ENCODE measurements at regions not wholly inside any gene's neighbourhood (a gene's known extent, or its start where the extent isn't known, plus 50 kb on each side); places are given as distances from the start of the nearest gene placed in this dataset.

DNA sequence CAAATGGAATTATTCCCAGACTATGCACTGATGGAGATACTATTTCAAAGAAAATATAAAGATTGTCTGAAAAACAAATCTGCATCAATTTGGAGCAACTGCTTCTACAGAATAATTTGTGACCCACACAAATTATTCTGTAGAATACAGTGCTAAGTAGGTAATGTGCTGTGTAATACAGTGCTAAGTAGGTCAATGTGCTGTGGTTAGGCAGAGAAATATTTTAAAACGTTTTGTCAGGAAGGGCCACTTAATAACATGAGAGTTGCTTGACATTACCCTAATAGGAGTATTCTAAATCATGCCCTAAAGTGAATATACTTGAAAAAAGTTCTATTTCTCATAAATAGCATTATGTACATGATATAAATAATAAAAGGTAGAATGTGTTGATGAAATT, 116.5 kb upstream of the KCND2 start:
- ChIA-PET POLR2A (no interaction called here), CTCF (no interaction called here)
- Histone ChIP-seq H3K4me1 (no peaks in the 10 kb centered on the region), H3K27ac (no peak overlapping the region), H3K4me2 (no peak overlapping the region), H3K9me3 (no peaks in the 10 kb centered on the region), H3K4me3 (no peak overlapping the region)
- FAIRE-seq (no peak), DNase-seq (ENCODE audit: low read depth in 1 of 2, low spot score in 1 of 2) (no peak), ATAC-seq (no peak)
- WGBS (ENCODE audit: missing lambda C conversion rate) = 0% methylated on average over 1 of the region's 1 CpG
- TF ChIP-seq RNF2 (IDR thresholded peaks at IDR 0.05; ENCODE audit: borderline replicate concordance, low read depth) (no peak), CBX2 (IDR thresholded peaks at IDR 0.05; ENCODE audit: borderline replicate concordance, low read depth) (no peak), ESRRA (IDR thresholded peaks at IDR 0.05; ENCODE audit: borderline replicate concordance, low read length) (no peak), EP300 (IDR thresholded peaks at IDR 0.05) (no peak), NPAS2 (CRISPR knock-in tag; IDR thresholded peaks at IDR 0.05; ENCODE audit: borderline replicate concordance) (no peak), TFCP2L1 (CRISPR knock-in tag; IDR thresholded peaks at IDR 0.05) (no peak), CHD2 (IDR thresholded peaks at IDR 0.05; ENCODE audit: low read length, partially characterized antibody) (no peak), JUNB (IDR thresholded peaks at IDR 0.05) (no peak), PHF8 (IDR thresholded peaks at IDR 0.05; ENCODE audit: borderline replicate concordance, low read depth) (no peak), CBX8 (IDR thresholded peaks at IDR 0.05) (no peak), SREBF2 (IDR thresholded peaks at IDR 0.05) (no peak), TP53 (CRISPR knock-in tag; IDR thresholded peaks at IDR 0.05) (no peak), RCOR1 (IDR thresholded peaks at IDR 0.05; ENCODE audit: low read depth, low read length) (no peak), POLR2A (IDR thresholded peaks at IDR 0.05; ENCODE audit: low read length) (no peak), HDAC2 (IDR thresholded peaks at IDR 0.05) (no peak), SMC3 (IDR thresholded peaks at IDR 0.05) (no peak), POLR2AphosphoS2 (conservative IDR thresholded peaks at IDR 0.05; ENCODE audit: low read length) (no peak)
- TF ChIP-seq, protein P1, sequence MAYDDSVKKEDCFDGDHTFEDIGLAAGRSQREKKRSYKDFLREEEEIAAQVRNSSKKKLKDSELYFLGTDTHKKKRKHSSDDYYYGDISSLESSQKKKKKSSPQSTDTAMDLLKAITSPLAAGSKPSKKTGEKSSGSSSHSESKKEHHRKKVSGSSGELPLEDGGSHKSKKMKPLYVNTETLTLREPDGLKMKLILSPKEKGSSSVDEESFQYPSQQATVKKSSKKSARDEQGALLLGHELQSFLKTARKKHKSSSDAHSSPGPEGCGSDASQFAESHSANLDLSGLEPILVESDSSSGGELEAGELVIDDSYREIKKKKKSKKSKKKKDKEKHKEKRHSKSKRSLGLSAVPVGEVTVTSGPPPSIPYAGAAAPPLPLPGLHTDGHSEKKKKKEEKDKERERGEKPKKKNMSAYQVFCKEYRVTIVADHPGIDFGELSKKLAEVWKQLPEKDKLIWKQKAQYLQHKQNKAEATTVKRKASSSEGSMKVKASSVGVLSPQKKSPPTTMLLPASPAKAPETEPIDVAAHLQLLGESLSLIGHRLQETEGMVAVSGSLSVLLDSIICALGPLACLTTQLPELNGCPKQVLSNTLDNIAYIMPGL (CRISPR knock-in tag; IDR thresholded peaks at IDR 0.05; ENCODE audit: borderline replicate concordance) = no peak
- TF ChIP-seq, protein P2, sequence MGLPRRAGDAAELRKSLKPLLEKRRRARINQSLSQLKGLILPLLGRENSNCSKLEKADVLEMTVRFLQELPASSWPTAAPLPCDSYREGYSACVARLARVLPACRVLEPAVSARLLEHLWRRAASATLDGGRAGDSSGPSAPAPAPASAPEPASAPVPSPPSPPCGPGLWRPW (IDR thresholded peaks at IDR 0.05) = no peak
- TF ChIP-seq, protein P3, sequence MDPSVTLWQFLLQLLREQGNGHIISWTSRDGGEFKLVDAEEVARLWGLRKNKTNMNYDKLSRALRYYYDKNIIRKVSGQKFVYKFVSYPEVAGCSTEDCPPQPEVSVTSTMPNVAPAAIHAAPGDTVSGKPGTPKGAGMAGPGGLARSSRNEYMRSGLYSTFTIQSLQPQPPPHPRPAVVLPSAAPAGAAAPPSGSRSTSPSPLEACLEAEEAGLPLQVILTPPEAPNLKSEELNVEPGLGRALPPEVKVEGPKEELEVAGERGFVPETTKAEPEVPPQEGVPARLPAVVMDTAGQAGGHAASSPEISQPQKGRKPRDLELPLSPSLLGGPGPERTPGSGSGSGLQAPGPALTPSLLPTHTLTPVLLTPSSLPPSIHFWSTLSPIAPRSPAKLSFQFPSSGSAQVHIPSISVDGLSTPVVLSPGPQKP (IDR thresholded peaks at IDR 0.05; ENCODE audit: low read depth, low read length) = no peak

DNA sequence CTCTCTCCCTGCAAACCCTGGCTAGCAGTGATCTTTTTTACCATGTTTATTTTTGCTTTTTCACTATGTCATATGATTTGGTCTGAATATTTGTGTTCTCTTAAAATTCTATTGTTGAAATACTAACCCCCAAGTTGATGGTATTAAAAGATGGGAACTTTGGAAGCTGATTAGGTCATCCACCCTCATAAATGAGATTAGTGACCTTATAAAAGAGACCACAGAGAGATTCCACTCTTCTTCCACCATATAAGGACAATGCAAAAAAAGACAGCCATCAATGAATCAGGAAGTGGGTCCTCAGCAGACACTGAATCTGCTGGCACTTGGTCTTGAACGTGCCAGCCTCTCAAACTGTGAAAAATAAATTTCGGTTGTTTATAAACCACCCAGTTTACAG, 112.8 kb upstream of the KCND2 start:
- no peaks in the 10 kb centered on the region for H3K9me3 ChIP-seq
- no peak for ATAC-seq
- ChIA-PET POLR2A (no interaction called here), CTCF (no interaction called here)
- H3K4me1 ChIP-seq = no peaks in the 10 kb centered on the region
- H3K4me3 ChIP-seq = no peak overlapping the region
- no peak for FAIRE-seq
- TF ChIP-seq FOSB (CRISPR knock-in tag; IDR thresholded peaks at IDR 0.05) = no peak
- TF ChIP-seq NPAS2 (CRISPR knock-in tag; IDR thresholded peaks at IDR 0.05; ENCODE audit: borderline replicate concordance) = no peak
- no peak for TF ChIP-seq TP53 (CRISPR knock-in tag; IDR thresholded peaks at IDR 0.05)
- no peak for TF ChIP-seq EP300 (IDR thresholded peaks at IDR 0.05)
- no peak for TF ChIP-seq ESRRA (IDR thresholded peaks at IDR 0.05; ENCODE audit: borderline replicate concordance, low read length)
- TF ChIP-seq, protein P4, sequence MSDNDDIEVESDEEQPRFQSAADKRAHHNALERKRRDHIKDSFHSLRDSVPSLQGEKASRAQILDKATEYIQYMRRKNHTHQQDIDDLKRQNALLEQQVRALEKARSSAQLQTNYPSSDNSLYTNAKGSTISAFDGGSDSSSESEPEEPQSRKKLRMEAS (IDR thresholded peaks at IDR 0.05) = no peak
- no peak for TF ChIP-seq HDAC2 (IDR thresholded peaks at IDR 0.05)
- no peak for TF ChIP-seq GATA3 (IDR thresholded peaks at IDR 0.05; ENCODE audit: borderline replicate concordance)
- no peak for TF ChIP-seq BHLHE40 (IDR thresholded peaks at IDR 0.05; ENCODE audit: low read depth, low read length)
- TF ChIP-seq, protein P5, sequence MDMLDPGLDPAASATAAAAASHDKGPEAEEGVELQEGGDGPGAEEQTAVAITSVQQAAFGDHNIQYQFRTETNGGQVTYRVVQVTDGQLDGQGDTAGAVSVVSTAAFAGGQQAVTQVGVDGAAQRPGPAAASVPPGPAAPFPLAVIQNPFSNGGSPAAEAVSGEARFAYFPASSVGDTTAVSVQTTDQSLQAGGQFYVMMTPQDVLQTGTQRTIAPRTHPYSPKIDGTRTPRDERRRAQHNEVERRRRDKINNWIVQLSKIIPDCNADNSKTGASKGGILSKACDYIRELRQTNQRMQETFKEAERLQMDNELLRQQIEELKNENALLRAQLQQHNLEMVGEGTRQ (IDR thresholded peaks at IDR 0.05) = no peak
- no peak for TF ChIP-seq POLR2A (IDR thresholded peaks at IDR 0.05; ENCODE audit: low read length)
- no peak for TF ChIP-seq ZNF302 (CRISPR knock-in tag; IDR thresholded peaks at IDR 0.05)
- no peak overlapping the region for H3K4me2 ChIP-seq
- WGBS (ENCODE audit: missing lambda C conversion rate) = 2% methylated on average over 2 of the region's 2 CpGs
- H3K27ac ChIP-seq = no peak overlapping the region
- DNase-seq (ENCODE audit: low read depth in 1 of 2, low spot score in 1 of 2) = no peak
